ENCODE measurements at regions not wholly inside any gene's neighbourhood (a gene's known extent, or its start where the extent isn't known, plus 50 kb on each side); places are given as distances from the start of the nearest gene placed in this dataset.
A peak's percentile ranks its signal among the peaks of the same experiment; 100 is the strongest.

DNA sequence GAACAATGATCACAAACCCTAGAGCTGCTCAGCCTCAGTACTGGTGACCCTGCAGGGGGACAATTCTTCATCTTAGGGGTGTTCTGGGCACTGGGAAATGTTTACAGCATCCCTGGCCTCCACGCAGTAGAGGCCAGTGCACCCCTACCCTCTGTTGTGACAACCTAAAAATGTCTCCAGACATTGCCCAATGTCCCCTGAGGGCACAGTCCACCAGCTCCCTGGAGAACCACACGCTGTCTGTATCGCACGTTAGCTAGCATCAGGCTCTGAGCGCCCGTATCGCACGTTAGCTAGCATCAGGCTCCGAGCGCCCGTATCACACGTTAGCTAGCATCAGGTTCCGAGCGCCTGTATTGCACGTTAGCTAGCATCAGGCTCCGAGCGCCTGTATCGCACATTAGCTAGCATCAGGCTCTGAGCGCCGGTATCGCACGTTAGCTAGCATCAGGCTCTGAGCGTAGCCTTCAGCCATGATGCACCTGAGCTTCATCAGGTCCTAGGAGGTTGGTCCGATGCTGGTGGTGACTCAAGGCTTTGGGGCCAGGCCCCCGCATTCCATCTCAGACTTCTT is 111.1 kb upstream of the ANO1 start:
- no peak overlapping the region for H2AK5ac ChIP-seq (ENCODE audit: low read length, severe bottlenecking)
- H3K27ac ChIP-seq (ENCODE audit: low read length, poor library complexity, severe bottlenecking) = no peak overlapping the region
- H2BK120ac ChIP-seq (ENCODE audit: low read depth, low read length) = no peak overlapping the region
- H3K23ac ChIP-seq (ENCODE audit: low read length in 2 of 2) = no peak overlapping the region
- H4K91ac ChIP-seq (ENCODE audit: low read length) = no peak overlapping the region
- H2BK15ac ChIP-seq (ENCODE audit: low read depth, poor library complexity, severe bottlenecking) = no peak overlapping the region
- no peak overlapping the region for H3K9ac ChIP-seq (ENCODE audit: low read length)
- no peak overlapping the region for H2BK12ac ChIP-seq (ENCODE audit: low read length in 2 of 2)
- no peak overlapping the region for H2BK5ac ChIP-seq (ENCODE audit: low read depth, low read length, poor library complexity, severe bottlenecking)
- peak overlapping the region in 1 of 2 experiments; percentile 24 for H3K4ac ChIP-seq (ENCODE audit: low read depth in 1 of 2, low read length in 2 of 2)
- no peaks in the 10 kb centered on the region for H3K36me3 ChIP-seq (ENCODE audit: control insufficient read depth in 1 of 2, insufficient read depth in 2 of 2, low read depth in 1 of 2, low read length in 2 of 2)
- no peaks in the 10 kb centered on the region for H3K9me3 ChIP-seq (ENCODE audit: control insufficient read depth, low read length)
- peaks cover 5% of the 10 kb centered on the region for H3K4me1 ChIP-seq (ENCODE audit: control insufficient read depth, insufficient read depth, low read depth, low read length)
- H3K14ac ChIP-seq (ENCODE audit: low read length in 2 of 2) = no peak overlapping the region
- H4K8ac ChIP-seq (ENCODE audit: low read length) = no peak overlapping the region
- no peaks in the 10 kb centered on the region for H3K79me1 ChIP-seq (replicated peaks; ENCODE audit: low read length, poor library complexity, severe bottlenecking)
- peaks cover 36 to 67% of the 10 kb centered on the region in 2 experiments for H3K27me3 ChIP-seq (ENCODE audit: control insufficient read depth in 1 of 2, insufficient read depth in 1 of 2, low read length in 2 of 2)
- H3K4me2 ChIP-seq (ENCODE audit: low read length, poor library complexity, severe bottlenecking) = no peak overlapping the region
- no peak overlapping the region for H2AFZ ChIP-seq (ENCODE audit: low read depth, low read length)
- 93% methylated on average over 25 of the region's 25 CpGs for WGBS
- DNase-seq = no peak
- no peak overlapping the region for H3K4me3 ChIP-seq (ENCODE audit: insufficient read depth in 1 of 2, low read depth in 1 of 2, low read length in 2 of 2)
- no peak overlapping the region for H3K18ac ChIP-seq (ENCODE audit: low read depth in 1 of 2, low read length in 2 of 2)

DNA sequence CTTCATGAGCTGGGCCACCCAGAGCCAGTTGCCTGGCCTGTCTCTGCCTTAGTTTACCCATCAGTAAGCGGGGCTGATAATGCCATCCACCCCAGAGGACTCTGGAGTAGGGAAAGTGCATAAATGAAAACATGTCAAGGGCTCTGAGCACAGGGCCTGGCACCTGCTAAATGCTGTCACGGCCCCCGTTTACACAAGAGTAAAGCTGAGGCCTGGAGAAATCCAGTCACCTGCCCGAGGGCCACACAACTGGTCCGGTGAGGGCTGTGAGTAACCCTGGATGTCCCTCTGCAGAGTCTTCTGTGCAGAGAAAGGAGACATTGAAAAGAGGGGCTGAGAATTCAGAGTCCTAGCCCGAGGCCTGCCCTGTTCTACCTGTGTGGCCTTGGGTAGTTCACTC is 110.6 kb upstream of the ANO1 start:
- no peak overlapping the region for H3K18ac ChIP-seq (ENCODE audit: low read depth in 1 of 2, low read length in 2 of 2)
- peaks cover 5% of the 10 kb centered on the region for H3K4me1 ChIP-seq (ENCODE audit: control insufficient read depth, insufficient read depth, low read depth, low read length)
- no peak overlapping the region for H3K23ac ChIP-seq (ENCODE audit: low read length in 2 of 2)
- H3K27me3 ChIP-seq (ENCODE audit: control insufficient read depth in 1 of 2, insufficient read depth in 1 of 2, low read length in 2 of 2) = peaks cover 32 to 72% of the 10 kb centered on the region in 2 experiments
- no peak overlapping the region for H3K14ac ChIP-seq (ENCODE audit: low read length in 2 of 2)
- H2AK5ac ChIP-seq (ENCODE audit: low read length, severe bottlenecking) = no peak overlapping the region
- no peak overlapping the region for H2BK15ac ChIP-seq (ENCODE audit: low read depth, poor library complexity, severe bottlenecking)
- H2AFZ ChIP-seq (ENCODE audit: low read depth, low read length) = no peak overlapping the region
- H3K27ac ChIP-seq (ENCODE audit: low read length, poor library complexity, severe bottlenecking) = no peak overlapping the region
- no peaks in the 10 kb centered on the region for H3K79me1 ChIP-seq (replicated peaks; ENCODE audit: low read length, poor library complexity, severe bottlenecking)
- no peaks in the 10 kb centered on the region for H3K9me3 ChIP-seq (ENCODE audit: control insufficient read depth, low read length)
- whole genome bisulfite sequencing = 89% methylated on average over 6 of the region's 6 CpGs
- no peak overlapping the region for H3K4me2 ChIP-seq (ENCODE audit: low read length, poor library complexity, severe bottlenecking)
- H3K4me3 ChIP-seq (ENCODE audit: insufficient read depth in 1 of 2, low read depth in 1 of 2, low read length in 2 of 2) = no peak overlapping the region
- no peak overlapping the region for H4K8ac ChIP-seq (ENCODE audit: low read length)
- no peak overlapping the region for H4K91ac ChIP-seq (ENCODE audit: low read length)
- H2BK120ac ChIP-seq (ENCODE audit: low read depth, low read length) = no peak overlapping the region
- no peak for DNase-seq
- no peak overlapping the region for H2BK5ac ChIP-seq (ENCODE audit: low read depth, low read length, poor library complexity, severe bottlenecking)
- no peak overlapping the region for H2BK12ac ChIP-seq (ENCODE audit: low read length in 2 of 2)
- H3K36me3 ChIP-seq (ENCODE audit: control insufficient read depth in 1 of 2, insufficient read depth in 2 of 2, low read depth in 1 of 2, low read length in 2 of 2) = no peaks in the 10 kb centered on the region
- H3K4ac ChIP-seq (ENCODE audit: low read depth in 1 of 2, low read length in 2 of 2) = no peak overlapping the region
- no peak overlapping the region for H3K9ac ChIP-seq (ENCODE audit: low read length)

DNA sequence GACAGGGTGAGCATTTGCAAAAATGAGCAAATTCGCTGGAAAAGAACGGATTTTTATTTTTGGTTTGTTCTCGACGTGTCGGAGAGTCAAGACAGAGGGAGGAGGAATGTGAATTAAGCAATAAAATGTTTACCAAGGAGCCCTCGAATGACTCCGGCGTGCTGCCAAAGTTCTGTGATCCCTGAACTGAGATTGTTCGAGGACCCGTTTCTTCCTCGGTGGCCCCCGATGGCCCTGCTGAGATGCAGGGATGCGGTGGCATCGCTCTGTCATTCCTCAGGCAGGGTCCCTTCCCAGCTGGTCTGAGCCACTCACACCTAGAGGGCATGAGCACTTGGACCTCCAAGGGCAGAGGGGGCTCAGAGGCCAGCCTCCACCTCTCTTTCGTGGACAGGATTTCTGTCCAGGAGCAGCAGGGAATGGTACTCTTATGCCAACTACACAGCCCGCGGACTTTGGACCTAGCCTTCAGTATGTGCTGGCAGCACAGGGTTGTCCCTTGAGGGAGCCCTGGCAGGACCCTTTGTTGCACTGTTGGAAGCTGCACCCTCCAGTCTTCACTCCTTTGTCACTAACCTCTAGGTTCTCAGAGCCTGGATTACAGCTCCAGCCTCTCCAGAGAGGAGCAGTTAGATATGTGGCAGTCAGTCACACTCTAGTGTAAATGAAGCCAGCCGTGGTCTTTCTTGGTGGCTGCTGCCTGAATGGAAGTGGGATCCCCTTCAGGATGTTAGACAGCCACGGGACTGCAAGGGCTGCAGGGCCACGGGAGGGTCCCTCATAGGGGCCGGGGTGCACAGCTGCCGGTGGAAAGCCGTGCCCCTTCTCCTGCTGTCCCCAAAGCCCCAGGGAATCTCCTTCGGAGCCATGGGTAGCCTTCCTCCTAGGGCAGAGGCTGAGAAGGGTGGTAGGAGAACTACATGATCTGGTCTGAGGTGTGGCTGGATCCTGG is 109.4 kb upstream of the ANO1 start:
- H3K9ac ChIP-seq (ENCODE audit: low read length) = no peak overlapping the region
- H2AK5ac ChIP-seq (ENCODE audit: low read length, severe bottlenecking) = no peak overlapping the region
- no peak overlapping the region for H2AFZ ChIP-seq (ENCODE audit: low read depth, low read length)
- H3K4ac ChIP-seq (ENCODE audit: low read depth in 1 of 2, low read length in 2 of 2) = peak overlapping the region in 1 of 2 experiments; percentile 64
- H3K23ac ChIP-seq (ENCODE audit: low read length in 2 of 2) = no peak overlapping the region
- H3K79me1 ChIP-seq (replicated peaks; ENCODE audit: low read length, poor library complexity, severe bottlenecking) = no peaks in the 10 kb centered on the region
- no peak for DNase-seq
- peak overlapping the region; percentile 52 to 67 for H2BK12ac ChIP-seq (ENCODE audit: low read length in 2 of 2)
- no peak overlapping the region for H3K4me2 ChIP-seq (ENCODE audit: low read length, poor library complexity, severe bottlenecking)
- H2BK120ac ChIP-seq (ENCODE audit: low read depth, low read length) = no peak overlapping the region
- peak overlapping the region in 1 of 2 experiments; percentile 66 for H3K14ac ChIP-seq (ENCODE audit: low read length in 2 of 2)
- peak overlapping the region; percentile 7 for H2BK15ac ChIP-seq (ENCODE audit: low read depth, poor library complexity, severe bottlenecking)
- H3K36me3 ChIP-seq (ENCODE audit: control insufficient read depth in 1 of 2, insufficient read depth in 2 of 2, low read depth in 1 of 2, low read length in 2 of 2) = no peaks in the 10 kb centered on the region
- 86% methylated on average over 24 of the region's 24 CpGs for WGBS
- no peak overlapping the region for H3K27ac ChIP-seq (ENCODE audit: low read length, poor library complexity, severe bottlenecking)
- no peak overlapping the region for H2BK5ac ChIP-seq (ENCODE audit: low read depth, low read length, poor library complexity, severe bottlenecking)
- peak overlapping the region; percentile 58 for H4K91ac ChIP-seq (ENCODE audit: low read length)
- peak overlapping the region in 1 of 2 experiments; percentile 30 for H3K18ac ChIP-seq (ENCODE audit: low read depth in 1 of 2, low read length in 2 of 2)
- peaks cover 32 to 68% of the 10 kb centered on the region in 2 experiments for H3K27me3 ChIP-seq (ENCODE audit: control insufficient read depth in 1 of 2, insufficient read depth in 1 of 2, low read length in 2 of 2)
- no peaks in the 10 kb centered on the region for H3K9me3 ChIP-seq (ENCODE audit: control insufficient read depth, low read length)
- H4K8ac ChIP-seq (ENCODE audit: low read length) = no peak overlapping the region
- H3K4me3 ChIP-seq (ENCODE audit: insufficient read depth in 1 of 2, low read depth in 1 of 2, low read length in 2 of 2) = no peak overlapping the region
- peaks cover 5% of the 10 kb centered on the region for H3K4me1 ChIP-seq (ENCODE audit: control insufficient read depth, insufficient read depth, low read depth, low read length)
